LHCN-M2 (cell line): ENCODE measurements at regions not wholly inside any gene's neighbourhood (a gene's known extent, or its start where the extent isn't known, plus 50 kb on each side); places are given as distances from the start of the nearest gene placed in this dataset.
"Not testable (repeated sequence)": the region's sequence is repeated elsewhere in the genome, so short reads cannot be mapped to it uniquely, and the experiment has no call there.

Experiments used
- DNase-seq: peaks from one replicate; pipeline ENCODE4 v3.0.0-alpha.2; 2012; ENCODE audit warnings: low read depth

DNA sequence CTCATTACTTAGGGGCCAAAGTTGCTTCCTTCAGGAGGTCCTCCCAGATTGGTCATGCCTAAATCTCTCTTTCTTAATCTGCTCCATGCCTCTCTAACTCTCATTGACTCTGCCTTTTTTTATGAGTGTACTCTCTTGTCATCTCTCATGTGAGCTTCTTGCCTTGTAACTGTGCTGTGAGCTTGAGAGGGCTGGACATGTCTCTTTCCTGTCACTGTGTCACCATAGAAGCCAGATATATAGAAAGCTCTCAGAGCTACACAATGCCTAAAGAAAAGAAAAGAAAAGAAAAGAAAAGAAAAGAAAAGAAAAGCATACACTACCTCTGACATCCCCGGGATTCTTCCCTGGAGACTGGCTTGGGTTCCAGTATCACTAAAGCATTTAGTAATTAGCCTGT is 161.5 kb upstream of the SKOR2 start:
- no peak for DNase-seq

DNA sequence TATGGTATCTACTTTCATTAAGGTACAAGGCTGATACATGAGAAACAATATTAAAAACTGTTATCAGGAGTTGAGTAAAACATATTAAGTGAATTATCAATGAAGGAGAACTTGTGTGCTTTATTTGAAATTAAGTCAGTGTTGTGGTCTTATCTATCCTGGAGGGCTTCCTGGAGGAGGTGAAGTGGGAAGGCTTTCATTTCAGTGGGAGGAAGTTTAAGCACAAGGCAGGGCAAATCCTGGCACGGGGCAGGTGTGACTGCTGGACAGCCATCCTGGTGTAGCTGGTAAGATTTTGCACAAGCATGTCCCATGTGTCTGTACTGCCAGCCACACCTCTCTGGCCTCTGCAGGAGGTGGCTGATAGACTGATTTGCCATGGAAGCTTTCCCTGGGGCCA is 159.7 kb upstream of the SKOR2 start:
- DNase-seq, result no peak

DNA sequence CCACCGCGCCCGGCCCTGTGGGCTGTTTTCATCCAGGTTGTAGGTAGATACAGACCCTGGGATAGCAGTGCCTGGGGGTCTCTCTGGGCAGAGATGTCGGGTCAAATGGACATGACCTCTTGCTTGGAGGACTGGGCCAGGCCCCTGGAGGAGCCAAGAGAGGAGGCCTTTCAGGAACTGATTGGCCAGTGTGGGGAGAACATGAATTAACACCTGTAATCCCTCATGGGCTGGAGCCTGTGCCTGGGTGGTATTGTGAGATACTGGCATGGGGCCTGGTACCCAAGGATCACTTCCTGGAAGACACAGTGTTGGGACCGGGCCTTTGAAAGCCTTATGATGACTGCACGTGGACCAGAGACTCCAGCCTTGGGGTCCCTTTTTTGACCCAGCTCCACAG is 158.7 kb upstream of the SKOR2 start:
- DNase-seq, result no peak

DNA sequence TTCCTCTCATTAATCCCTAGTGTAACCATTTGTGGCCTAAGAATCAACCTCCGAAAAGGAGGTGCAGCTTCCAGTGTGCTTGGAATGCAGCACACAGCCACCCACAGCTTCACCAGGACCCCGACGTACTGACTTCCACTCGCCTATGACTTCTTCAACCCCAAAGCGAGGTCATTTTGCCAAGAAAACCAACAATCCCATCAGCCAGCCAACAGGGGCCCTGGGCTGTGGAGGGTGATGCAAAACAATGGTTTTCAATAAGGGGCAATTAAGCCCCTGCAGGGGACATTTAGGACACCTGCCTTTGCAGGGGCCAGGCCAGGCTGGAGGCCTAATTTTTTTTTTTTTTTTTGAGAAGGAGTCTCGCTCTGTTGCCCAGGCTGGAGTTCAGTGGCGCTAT is 158.1 kb upstream of the SKOR2 start:
- DNase-seq, result no peak

DNA sequence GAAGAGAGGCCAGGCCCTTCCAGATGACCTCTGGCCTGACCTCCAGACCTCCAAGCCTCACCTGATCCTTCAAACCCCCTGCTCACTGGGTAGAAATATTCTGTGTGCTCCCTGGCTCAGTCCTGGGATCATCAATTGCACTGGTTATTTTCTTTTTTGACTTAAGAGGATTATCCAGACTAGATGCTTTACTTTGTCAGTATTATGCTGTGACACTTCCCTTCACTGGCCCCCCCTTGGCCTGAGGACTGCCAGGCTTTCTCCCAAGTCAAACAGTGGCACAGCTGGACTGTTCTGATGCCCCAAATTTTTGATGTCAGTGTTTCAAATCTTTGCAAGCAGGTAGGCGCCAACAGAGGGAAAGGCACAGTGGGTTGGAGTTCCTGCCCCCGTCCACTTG is 156.3 kb upstream of the SKOR2 start:
- no peak for DNase-seq

DNA sequence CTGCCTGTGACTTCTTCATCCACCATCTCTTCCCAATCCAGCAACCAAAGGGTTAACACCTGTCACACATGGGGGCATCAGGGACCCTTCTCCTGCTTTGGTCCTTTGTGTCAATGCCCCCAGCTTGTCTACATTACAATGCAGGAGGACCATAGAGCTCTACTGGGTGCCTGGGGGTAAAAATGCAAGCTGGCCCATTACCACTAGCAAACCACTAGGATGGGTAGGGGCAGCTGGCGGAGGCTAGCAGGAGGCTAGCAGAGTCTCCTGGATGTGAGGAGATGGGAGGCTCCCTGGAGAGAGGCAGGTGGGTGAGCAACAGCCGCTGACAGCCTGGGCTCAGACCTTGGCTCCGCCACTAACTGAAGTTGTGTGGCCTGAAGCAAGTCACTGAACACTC is 153.4 kb upstream of the SKOR2 start:
- no peak for DNase-seq

DNA sequence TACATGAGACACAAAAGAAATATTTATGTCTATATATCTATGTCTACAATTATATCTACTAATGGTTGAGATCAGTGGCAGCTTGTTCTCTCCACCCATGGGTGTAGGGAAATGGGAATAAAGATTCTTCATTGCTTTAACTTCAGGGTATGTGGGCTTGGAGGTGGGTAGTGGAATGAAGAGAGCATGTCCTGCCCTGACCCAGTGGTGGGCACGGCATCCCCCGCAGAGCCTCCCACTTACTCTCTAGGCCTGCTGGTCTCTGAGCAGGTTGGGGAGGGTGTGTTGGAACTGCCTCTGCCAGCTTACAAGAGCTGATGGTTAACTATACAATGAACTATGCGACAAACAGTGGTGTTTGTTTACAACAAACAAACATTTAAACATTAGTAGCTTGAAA is 152.5 kb upstream of the SKOR2 start:
- no peak for DNase-seq

DNA sequence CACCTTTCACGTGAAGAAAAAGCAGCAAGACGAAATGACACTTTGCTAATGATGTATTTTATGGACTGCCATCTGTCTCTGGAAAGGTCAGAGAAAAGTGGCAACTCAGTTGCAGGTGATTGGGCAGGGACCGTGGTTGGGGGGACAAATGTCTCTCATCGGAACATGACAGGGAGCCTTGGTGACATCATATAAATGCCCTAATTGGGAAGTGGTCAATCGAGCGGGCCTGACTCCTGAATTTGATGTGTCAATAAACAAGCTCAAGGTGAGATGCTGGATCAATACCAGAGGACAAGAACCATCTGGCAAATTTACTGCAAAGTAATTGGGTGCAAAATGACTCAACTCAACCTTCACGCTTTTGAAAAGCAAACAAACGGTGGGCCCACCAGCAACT is 151.9 kb upstream of the SKOR2 start:
- no peak for DNase-seq

DNA sequence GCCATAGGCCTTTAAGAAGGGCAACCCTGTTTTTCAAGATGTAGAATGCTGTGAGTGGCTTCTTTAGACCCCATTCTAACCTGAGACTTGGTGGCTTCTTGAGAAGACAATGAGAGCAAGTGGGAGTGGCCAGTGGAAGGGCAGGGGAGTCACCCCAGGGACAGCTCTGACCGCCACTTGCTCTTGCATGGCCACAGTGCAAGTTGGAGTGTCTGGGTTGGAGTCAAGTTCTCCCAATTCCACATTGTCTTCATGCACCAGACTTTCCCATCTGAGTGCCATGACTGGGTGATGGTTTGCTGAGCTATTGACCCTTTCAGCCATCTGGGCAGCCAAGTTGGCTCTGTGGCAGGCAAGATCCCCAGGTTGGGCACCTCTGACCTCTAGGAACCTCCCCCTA is 148.0 kb upstream of the SKOR2 start:
- DNase-seq, result no peak

DNA sequence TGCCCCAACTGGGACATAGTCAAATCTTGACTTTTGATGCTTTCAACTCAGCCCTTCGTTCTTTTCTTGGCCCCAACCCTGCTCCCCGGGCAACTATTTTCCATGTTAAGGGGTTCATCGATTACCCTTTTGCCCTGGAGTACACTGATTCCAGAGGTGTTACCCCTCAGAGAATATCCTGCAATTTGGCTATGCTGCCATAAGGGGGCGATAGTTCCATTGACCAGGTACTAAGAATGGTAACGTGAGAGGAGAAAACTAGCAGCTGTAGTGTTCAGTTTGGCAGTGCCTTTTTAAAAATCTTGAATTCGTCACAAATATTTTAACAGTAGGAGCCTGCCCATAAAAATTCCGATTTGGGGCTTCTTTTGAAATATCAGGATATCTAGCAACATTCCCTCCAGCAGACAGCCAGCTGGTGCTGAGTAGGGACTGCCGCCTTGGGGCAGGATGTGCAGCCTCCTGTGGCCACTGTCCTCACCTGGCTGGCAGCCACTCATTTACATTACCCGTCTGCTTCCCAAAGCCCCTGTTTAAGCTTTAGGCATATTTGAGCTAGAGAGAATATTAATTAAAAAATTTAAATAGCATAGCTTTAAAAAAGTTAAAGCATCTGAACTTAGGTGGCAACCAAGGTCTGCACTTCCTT is 146.3 kb upstream of the SKOR2 start:
- no peak for DNase-seq

DNA sequence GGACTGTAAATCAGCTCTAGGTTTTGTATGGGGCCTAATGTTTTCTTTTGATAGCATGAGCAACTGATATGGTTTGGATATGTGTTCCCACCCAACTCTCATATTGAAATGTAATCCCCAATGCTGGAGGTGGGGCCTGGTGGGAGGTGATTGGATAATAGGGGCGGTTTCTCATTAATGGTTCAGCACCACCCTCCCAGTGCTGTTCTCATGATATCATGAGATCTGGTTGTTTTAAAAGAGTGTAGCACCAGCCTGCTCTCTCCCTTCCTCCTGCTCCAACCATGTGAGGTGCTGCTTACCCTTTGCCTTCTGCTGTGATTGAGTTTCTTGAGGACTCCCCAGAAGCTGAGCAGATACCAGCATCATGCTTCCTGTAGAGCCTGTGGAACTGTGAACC is 140.2 kb upstream of the SKOR2 start:
- no peak for DNase-seq

DNA sequence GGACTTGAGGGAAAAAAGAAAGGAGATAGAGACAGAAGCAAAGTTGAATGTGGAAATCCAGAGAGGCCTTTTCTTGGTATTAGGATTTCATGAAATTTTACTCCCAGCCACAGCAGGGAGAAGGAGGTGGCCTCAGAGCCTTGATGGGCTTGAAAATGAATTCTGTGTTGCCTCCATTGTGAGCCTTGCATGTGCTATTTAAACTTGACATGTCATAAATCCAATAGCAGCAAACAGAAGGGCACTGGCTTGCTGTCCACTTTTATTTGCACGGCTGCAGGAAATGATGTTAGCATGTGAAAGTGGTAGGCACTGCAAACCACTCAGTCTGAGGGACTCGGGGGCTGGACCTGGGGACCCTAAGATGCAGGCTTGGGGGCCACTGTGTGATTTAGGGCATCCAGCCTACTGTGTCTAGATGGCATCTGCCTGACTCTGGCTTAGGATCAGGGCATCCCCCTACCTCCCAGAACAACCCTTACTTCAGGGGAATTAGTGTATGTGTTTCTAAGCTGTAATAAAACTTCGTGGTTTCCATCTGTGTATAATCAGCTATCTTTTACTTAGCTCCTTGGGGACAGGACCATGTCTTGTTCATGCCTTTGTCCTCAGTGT is 139.1 kb upstream of the SKOR2 start:
- no peak for DNase-seq

DNA sequence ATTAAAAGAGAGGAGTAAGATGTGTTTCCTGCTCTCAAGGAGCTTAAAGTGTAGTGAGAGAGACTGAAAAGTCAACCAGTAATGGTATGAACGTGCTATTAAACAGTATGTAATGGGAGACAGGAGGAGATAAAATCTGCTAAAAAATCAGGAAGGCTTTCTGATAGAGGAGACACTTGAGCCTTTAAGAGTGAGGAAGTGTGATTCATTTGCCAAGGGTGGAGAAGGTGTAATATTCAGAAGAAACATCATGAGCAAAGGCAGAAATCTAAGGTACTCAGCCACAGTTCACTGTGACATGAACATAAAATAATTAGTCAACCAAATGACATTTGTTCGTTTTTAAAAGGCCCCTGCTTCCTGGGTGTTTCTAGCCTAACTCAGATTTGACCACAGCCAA is 137.8 kb upstream of the SKOR2 start:
- DNase-seq, result no peak

DNA sequence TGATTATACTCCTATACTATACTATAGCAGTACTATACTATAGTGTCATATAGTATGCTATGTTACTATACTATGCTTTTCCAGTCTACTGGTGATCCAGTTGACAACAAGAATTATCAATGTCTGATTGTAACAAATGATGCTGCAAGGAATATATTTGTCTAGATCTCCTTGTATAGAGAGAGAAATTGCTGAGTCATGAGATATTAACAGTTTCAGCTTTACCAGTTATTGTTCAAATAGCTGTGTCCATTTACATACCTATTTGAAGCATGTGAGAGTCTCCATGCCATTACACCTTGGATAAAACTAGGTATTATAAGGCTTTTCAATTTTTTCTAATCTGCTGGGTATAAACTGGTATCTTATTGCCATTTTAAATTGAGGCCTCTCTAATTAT is 136.4 kb upstream of the SKOR2 start:
- DNase-seq, result no peak

DNA sequence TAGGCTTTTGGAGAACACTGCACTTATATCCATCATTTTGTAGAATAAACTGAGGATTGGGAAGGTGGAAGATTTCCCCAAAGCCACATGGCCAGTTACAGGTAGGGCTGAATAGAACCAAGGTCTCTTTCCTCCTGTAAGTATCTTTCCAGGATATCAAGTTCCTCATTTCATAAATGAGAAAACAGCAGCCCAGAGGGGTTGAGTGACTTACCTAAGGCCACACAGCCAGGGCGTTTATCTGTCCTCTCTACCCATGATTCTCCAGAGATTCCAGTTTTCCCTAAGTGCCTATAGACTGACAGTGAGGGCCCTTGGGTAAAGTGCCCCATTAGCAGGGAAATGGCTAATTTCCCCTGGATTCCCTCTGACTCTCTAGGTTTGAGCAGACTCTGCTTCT is 132.3 kb upstream of the SKOR2 start:
- no peak for DNase-seq

DNA sequence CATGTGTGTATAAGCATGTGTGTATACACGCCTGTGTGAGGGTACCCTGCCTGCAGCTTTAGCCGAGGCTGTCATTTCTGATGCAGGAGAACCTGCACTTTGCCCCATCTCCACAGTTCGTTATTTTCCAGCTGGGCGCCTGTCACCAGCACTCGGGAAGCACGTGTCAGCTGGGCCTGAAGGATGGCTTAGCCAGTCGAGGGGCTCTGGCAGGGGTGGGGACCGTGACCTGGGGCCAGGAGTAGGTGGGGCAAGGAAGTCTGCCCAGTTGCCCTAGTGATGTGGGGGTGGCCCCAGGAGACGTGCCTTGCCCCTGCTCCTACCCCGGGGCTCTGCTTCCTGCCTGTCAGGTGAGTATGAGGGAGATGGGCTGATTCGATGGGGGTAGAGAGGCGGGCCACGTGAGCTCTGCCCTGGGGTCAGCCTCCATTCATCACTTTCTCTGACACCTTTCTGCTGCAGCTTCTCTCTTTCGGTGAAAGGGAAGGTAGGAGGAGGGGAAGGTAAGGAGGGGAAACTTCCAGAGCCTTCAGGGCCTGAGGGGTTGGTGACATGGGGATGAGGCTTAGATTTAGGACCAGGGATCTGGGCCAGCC is 130.6 kb upstream of the SKOR2 start:
- no peak for DNase-seq

DNA sequence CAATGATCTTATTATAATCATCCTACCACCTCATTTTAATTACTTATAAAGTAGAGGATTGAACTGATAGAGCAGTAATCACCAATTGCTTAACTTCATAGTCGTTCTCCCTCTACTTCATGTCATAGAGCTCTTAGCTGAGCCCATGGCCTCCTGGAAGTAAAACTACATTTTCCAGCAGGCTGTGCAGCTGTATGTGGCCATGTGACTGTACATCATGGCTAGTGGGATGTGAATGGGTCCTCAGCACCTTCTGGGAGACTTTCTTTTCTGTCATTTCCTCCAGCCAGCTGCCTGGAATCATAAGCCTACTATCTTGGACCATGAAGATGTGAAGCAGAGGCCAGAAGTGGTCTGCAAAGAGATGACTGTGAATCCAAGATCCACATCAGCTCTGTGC is 128.7 kb upstream of the SKOR2 start:
- no peak for DNase-seq

DNA sequence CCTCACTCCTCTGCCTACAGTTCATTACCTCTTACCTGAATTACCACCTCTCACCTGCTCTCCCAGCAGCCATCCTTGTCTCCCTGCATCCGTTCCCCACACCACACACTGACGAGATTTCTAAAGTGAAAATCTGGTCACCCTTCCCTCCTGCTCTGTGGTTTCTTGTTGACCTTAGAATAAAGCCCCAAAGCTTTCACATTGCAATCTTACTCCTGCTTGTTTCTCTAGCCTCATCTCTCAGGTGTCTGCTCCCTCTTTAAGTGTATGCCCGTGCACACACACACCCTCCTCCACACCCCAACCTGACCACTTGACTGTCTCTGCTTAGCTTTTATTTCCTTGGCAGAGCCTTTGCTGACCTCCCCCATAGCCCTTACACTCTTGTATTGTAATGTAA is 122.0 kb upstream of the SKOR2 start:
- no peak for DNase-seq

DNA sequence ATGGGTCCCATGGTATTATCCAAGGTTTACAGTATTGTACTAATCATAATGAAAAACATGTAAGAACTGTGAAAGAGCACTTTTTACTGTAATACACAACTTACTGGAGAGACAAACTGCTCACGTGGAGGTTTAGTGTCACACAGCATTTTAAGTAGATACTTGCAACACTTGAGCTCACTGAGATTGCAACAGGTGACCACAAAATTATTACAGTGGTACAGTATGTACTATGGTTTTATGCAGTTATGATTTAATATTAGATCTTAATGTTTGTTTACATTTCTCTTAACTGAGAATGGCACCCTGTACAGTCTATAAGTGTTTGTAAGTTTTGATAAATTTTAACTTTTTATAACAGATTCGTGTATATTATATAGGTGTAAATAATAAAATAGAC is 118.6 kb upstream of the SKOR2 start:
- DNase-seq, result no peak

DNA sequence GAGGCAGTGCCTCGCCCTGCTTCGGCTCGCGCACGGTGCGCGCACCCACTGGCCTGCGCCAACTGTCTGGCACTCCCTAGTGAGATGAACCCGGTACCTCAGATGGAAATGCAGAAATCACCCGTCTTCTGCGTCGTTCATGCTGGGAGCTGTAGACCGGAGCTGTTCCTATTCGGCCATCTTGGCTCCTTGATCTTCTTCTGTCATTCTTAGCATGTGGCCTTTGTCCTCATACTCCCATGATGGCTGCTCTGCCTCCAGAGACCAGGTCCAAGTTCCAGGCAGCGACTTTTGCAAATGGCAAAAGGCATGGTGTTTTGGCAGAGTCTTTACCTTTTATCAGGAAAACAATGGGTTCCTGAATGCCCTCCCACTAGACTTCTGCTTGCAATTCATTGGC is 102.6 kb upstream of the SKOR2 start:
- DNase-seq, result not testable (repeated sequence)

DNA sequence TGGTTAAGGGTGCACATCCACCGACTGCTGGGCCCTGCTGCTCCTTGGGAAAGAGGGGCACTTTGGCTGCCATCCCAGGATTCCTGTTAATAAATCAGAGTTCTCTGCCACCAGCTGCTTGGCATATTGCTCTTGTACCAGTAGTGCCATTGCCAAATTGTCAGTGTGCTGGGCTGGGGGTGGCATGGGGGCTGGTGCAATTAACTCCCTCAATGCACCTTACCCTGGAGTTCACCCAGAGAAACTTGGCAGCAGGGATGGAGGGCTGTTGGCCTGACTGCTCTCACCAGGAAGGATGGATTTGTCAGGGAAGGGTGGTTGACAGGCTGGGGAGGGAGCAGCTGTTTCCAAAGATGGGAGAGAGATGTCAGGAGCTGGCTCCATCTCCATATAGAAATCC is 94.6 kb upstream of the SKOR2 start:
- DNase-seq, result no peak

DNA sequence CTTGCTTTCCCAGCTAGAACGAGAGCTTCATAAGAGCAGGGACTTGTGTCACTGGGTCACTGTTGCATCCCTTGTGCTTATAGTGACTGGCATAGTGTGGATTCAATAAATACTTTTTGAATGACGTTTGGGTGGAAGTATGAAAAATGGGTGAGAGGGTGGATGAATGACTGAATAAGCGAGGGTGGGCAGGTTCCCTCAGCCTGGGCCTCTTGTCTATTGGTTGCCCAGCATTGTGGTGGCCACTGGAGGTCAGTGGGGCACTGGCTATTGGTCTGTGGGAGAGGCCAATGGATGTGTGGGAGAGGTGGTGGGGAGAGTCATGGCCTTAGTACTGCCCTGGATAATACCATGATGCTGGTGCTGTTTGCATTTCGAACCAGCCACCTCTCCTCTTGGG is 93.8 kb upstream of the SKOR2 start:
- no peak for DNase-seq

DNA sequence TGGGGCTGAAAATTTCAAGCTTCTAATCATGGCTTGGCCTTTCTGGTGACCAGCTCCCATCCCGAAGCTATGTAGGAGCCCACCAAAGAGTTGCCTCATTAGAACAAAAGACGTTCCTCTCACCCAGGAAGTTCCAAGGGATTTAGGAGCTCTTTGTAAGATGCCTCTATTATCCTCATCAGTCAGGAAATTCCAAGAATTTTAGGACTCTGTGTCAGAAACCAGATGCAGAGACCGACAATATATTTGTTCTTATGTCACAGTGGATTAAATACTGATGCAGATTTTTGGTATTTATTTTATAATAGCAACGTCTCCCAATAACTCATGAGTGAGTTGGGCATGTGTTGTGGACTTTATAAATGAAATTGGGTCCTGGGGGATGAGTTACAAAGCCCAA is 91.8 kb upstream of the SKOR2 start:
- DNase-seq, result no peak

DNA sequence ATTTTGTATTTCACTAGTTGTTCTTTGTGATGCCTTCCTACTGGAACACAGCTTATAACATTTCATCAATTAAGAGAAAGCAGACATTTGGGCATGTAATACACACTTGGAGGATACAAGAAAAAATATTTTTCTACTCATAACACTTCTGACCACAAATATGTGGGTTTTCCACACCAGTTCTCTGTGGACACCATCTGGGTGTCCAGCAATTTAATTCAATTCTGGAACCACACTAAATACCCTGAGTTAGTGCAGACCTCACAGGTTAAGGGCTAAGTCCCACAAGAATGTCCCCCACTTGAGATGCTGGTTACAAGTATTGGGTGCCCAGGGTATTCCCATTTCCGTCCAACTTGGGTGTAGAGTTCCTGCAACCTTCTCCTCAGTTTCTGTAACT is 91.1 kb upstream of the SKOR2 start:
- no peak for DNase-seq
